WTC11 (cell line): ENCODE measurements at regions not wholly inside any gene's neighbourhood (a gene's known extent, or its start where the extent isn't known, plus 50 kb on each side); places are given as distances from the start of the nearest gene placed in this dataset.

Experiments
- CREB1 ChIP-seq: sonication (generic); formaldehyde crosslinking; IDR thresholded peaks from 2 replicates; pipeline ENCODE4 v1.8.0; 2023; ENCODE audit warnings: mild to moderate bottlenecking, missing genetic modification reagents
- FOXJ3 ChIP-seq: sonication (generic); formaldehyde crosslinking; IDR thresholded peaks from 2 replicates; pipeline ENCODE4 v1.9.0; 2021; ENCODE audit warnings: missing genetic modification reagents, mild to moderate bottlenecking, borderline replicate concordance
- ZNF281 ChIP-seq: sonication (generic); formaldehyde crosslinking; IDR thresholded peaks from 2 replicates; pipeline ENCODE4 v1.8.0; 2023; ENCODE audit warnings: mild to moderate bottlenecking, missing genetic modification reagents
- ZNF423 ChIP-seq: fragments of 250-450 bp; sonication (Bioruptor Pico); IDR thresholded peaks from 2 replicates; pipeline ENCODE4 v2.1.2; 2022; ENCODE audit warnings: mild to moderate bottlenecking, moderate library complexity
- TF ChIP-seq, protein P1 (sequence below): fragments of 200-600 bp; IDR thresholded peaks from 2 replicates; pipeline ENCODE4 v1.8.0; 2022; ENCODE audit warnings: antibody characterized with exemption

DNA sequence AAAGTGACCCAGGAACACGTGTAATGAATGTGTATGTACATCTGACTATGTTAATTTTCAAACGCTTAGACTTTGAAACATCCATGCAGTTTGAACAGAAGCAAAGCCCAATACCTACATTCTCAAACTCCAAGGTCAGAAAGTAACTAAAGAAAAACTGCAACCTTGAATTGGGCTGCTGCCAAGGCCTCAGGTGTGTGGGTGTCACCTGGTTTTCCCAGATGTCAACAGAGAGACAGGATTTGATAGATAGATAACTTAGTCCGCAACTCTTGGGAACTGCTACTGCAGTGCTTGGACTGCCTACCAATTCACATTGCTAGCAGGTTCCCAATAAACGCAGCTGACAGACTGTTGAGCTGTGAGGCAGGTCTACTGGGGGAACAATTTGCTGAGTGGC is 78.7 kb upstream of the PAPOLG start:
- no peak for TF ChIP-seq CREB1 (CRISPR knock-in tag)
- no peak for TF ChIP-seq ZNF281 (CRISPR knock-in tag)
- TF ChIP-seq, protein P1, sequence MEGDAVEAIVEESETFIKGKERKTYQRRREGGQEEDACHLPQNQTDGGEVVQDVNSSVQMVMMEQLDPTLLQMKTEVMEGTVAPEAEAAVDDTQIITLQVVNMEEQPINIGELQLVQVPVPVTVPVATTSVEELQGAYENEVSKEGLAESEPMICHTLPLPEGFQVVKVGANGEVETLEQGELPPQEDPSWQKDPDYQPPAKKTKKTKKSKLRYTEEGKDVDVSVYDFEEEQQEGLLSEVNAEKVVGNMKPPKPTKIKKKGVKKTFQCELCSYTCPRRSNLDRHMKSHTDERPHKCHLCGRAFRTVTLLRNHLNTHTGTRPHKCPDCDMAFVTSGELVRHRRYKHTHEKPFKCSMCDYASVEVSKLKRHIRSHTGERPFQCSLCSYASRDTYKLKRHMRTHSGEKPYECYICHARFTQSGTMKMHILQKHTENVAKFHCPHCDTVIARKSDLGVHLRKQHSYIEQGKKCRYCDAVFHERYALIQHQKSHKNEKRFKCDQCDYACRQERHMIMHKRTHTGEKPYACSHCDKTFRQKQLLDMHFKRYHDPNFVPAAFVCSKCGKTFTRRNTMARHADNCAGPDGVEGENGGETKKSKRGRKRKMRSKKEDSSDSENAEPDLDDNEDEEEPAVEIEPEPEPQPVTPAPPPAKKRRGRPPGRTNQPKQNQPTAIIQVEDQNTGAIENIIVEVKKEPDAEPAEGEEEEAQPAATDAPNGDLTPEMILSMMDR, result no peak
- TF ChIP-seq FOXJ3 (CRISPR knock-in tag), result no peak
- no peak for TF ChIP-seq ZNF423
